NCI-H524 treated with DMSO at 0.1 percent for 48 hours (cell line): ENCODE measurements at regions not wholly inside any gene's neighbourhood (a gene's known extent, or its start where the extent isn't known, plus 50 kb on each side); places are given as distances from the start of the nearest gene placed in this dataset.

Experiments
- DNase-seq: peaks from one replicate; lab custom pipeline; 2025; lab: John Stamatoyannopoulos, UW

DNA sequence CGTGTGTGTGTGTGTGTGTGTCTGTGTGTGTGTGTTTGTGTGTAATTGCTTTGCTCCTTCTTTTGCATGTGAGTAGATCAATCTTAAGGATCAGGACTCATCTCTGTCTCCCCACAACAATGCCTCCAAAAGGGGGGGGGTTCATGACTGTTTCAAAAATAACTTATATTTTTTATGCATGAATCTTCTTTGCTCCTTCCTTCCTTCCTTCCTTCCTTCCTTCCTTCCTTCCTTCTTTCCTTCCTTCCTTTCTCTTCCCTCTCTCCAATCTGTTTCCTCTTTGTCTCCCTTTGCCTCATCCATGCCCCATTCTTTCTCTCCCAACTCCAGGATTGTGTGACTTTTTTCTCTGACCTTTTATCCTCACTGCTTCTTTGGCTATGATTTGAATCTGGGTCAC, 126.4 kb upstream of the OSMR start:
- no peak for DNase-seq

DNA sequence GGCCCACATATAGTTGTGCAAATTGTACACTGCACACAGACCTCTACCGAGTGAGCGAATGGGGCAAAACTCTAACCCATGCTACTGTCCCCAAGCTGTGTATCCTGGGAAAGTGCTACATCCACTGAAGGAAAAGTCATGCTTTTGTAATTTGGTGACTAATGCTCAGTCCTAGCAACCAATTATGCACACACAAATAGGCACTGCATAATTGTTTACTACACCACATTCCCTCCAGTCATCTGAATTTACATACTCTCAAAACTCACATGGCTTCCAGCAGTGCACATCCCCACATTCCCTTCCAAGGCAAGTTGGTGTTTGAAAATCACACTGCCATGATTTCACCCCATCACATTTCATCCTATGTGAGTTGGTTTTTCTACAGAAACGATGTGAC, 125.9 kb upstream of the OSMR start:
- DNase-seq: no peak

DNA sequence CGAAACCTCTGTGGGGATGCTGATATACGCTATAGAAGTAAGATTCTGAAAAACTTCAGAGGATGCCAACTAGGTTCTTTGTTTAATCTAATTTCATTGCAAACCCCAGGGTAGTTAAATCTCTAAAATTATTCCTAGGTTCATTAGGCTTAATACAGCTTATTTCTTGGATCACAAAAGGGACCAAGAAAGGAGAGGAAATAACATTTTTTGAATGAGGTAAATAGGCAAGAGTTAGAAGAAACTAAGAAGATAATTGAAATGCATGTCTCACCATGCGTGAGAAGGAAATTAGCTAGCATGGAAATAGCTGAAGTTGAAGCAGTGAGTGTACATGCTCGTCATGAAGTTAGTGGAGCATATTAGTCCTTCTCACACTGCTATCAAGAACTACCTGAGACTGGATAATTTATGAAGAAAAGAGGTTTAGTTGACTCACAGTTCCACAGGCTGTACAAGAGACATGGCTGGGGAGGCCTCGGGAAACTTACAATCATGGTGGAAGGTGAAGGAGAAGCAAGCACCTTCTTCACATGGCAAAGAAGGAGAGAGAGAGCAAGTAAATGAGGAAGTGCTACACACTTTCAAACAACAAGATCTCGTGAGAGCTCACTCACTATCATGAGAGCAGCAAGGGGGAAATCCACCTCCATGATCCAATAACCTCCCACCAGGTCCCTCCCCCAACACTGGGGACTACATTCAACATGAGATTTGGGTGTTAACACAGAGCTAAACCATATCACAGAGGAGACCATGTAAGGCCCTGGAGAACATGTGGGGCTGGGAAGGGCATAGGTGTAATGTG, 125.1 kb upstream of the OSMR start:
- no peak for DNase-seq

DNA sequence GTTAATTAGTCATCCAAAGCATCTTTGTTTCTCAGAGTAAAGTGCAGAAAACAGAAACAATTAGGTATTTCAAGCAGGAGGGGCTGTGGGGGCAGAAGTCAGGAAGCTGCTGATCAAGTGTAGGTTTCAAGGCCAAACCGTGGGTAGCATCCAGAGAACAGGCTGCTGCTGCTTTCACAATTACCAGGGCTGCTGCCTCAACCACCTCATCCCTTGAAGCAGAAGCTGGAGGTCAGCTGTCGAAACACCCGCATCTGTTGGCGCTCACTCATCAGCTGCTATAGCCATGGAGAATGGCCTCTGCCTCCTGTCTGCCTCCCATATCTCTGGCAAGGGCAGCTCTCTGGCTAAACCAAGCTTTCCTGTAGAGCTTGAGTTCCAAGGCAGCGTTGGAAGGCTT, 122.9 kb upstream of the OSMR start:
- DNase-seq: no peak

DNA sequence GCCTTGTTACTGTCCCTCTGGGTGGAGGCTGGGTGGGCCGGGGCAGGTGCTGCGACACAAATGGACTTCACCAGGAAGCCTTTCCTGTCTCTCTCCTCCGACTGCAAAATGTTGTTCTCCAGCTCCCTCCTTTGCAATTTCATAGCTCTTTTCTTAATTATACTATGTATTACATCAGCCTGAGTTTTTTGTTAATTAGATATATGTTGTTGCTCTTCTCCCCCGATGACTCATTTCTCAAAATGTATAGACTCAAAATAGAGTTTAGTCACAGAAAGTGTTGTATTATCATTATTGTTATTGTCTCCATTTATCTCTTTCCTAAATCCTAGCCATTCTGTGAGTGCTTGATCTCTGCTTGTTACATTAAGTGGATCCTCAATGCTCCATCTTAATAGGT, 122.4 kb upstream of the OSMR start:
- DNase-seq: no peak

DNA sequence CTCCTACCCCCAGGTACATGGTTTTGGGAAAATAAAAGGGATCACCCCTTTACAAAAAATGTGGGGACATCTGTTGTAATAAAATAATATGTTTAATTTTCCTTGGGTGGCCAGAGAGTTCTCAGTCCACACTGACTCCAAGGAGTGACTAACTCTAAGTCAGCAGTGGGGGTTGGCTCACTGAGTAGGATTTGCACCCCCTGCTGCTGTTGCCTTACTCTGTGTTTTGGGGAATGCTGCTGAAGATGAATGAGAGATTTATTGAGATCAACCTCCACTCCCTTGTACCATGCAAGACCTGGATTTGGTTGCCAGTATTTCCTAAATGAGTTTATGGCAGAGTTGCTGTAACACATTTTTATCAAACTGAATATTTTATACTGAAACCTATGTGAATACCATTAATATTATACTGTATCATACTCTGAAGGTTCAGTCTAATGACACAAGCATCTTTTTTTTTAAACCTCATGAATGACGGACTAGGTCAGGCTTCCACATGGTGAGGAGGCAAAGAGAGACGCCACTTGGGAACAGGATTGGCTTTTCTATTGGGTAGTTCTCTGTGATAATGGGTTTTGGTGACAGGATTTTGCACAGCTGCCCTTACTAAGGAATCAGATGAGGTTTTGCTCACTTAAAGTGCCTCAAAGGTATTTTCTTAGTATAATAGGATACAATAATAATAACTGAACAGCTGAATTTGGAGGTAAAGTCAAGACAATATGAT, 121.3 kb upstream of the OSMR start:
- DNase-seq: no peak

DNA sequence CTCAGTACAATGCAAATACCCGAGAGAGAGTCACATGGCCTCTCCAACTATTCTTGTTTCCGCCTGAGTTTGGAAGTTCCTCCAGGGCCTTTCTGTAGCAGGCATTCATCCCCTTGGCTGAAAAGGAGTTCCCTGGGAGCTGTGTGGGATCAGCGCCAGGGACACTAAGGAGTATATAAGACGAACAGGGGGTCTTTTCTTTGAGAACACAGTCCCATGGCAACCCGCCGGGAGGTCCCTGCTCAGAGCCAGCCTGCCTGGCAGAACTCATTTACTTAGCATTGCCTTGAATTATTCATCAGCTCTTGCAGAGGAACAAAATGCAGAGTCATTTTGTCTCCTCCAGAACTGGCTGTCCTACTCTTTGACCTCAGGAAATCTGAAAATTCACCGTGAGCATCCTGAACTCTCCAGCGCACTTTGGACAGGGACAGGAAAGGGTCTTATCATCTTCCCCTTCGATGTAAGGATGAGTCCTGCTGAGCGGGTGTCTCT, 120.4 kb upstream of the OSMR start:
- no peak for DNase-seq

DNA sequence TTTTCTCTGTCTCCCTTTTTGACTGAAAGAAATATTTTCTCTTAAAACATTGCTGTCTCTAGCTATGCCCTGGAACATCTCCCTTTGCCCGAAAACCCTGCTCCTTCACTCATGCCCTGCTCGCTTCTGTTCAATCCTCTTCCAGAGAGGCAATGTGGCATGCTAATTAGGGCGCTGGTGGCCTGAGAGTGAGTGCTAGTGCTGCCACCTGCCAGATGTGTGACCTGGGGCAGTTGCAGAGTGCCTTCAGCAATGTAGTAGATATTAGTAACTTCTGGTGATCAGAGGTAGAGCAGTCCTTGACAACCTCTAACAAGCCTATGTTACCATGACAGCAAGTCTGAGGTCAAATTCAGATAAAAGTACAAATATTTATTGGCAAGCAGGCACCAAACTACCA, 119.5 kb upstream of the OSMR start:
- DNase-seq: no peak

DNA sequence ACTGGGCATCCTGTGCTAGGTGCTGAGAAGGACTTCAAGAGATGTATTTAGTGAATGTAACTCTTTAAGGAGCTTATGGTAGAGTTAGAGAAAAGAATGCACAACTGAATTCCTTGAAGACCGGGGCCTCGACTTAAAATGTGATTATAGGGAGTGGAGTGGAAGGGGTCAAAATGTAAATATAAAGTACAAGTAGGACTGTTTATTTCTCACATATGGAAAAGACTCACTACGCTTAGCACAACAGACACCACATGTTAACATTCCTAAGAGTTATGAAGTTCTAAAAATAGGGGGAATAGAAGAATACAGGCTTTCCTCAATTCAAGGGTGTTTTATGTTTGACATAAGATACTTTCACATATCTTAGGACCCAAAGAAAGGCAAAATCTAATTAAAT, 117.8 kb upstream of the OSMR start:
- DNase-seq: no peak

DNA sequence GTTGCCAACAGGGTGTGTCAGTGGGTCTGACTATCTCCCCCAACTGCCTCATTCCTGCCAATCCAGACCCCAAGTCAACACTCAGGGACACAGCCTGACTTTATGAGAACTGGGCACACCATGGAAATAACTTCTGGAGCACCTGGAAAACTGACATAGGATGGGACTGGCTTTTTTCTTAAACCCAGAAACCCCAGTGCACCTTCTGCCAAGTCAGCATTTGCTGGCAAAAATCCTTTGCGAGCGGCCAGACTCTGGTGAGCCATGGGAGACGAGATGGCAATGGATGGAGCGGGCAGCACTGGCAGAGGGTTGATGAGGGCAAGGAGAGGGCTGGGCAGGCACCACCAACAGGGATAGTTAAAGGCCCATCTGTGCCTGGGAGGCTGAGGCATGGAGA, 114.4 kb upstream of the OSMR start:
- no peak for DNase-seq

DNA sequence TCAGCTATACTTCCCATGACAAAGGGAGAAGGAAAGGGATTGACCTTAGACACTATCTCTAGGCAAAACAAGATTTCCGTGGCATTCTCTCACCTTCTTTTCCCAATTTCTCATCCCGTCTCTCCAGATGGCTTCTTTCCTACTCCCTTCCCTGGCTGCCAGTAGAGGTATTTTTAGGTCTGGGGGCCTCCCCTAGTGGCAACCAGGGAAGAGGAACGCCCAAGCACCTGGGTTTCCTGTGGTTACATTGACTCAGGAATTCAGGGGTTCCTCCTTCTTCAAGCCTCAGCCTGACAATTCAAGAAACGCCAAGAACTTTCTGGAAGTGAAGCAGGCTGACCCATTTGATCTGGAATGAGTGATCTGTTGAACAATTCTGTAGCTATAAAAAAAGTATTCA, 111.5 kb upstream of the OSMR start:
- DNase-seq: no peak

DNA sequence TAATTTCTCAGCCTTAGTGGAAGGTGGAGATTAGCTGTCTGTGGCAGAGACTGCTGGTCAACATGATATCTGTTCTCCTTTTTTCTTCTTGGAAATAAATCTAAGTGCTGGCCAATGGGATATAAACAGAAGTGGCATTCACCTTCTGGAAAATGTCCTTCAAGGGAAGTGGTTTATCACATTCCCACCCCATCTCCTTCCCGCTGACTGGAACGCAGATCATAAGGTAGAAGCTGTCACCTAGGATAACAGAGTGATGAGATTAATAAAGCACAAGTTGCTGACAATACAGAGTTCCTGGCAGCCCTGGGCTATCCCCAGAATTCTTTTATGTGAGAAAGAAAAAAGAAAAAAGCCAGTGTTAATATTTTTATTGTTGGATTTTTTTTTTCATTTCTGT, 109.7 kb upstream of the OSMR start:
- no peak for DNase-seq

DNA sequence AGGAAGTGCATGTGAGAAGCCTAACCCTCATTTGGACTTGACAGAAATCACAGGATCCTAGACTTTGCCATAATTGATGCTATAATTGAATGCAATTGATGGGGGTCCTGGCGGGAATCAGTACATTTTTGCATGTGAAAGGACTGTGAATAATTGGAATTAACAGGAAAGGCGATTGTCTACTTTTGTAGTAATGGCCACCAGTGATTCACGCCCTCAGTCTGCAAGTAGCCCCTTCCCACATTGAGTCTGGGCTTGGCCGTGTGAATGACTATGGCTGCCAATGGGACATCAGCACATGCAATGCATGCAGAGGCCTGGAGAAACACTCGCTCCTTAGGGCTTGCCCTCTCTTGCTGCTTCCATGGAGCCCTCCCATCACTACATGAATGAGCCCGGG, 107.8 kb upstream of the OSMR start:
- DNase-seq: no peak

DNA sequence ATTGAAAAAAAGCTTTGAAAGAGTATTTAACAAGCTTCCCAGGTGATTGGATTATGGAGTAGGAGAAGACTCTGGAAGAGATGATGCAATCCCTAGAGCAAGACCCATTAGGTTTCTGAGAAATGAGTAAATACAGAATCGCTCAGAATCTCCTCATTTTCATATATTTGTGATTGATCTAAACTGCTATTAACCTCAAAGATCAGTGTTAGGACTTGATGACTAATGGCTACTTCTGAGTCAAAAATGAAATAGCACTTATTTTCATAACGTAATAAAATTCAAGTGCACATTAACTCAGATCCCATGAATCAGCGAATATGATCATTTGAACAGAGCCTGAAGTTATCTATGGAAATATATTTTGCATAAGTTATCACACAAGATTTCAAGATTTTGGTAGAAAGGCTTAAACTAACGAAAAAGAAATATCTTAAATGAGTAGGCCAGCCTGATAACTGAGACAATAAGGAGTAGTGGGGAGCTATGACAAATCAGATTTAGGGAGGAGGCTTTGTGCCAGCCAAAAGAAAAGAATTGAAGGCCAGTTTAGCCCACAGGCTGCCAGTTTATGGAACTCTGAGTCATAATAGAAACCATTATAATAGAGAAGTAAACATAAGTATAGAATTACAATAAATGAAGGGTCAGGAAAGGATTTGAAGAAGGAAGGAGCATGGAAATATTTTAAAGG, 106.7 kb upstream of the OSMR start:
- no peak for DNase-seq

DNA sequence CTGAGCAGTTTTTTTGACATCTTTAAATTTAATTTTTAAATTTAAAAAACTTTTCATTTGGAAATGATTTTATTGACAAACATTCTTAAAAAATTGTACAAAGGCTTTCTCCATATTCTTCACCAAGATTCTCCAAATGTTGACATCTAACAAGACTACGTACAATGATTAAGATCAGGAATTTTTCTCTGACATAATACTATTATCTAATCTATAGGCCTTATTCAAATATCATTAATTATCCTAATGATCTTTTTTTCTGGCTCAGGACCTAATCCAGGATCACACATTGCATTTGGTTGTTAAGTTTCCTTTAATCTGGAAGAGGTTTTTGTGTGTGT, 106.1 kb upstream of the OSMR start:
- no peak for DNase-seq

DNA sequence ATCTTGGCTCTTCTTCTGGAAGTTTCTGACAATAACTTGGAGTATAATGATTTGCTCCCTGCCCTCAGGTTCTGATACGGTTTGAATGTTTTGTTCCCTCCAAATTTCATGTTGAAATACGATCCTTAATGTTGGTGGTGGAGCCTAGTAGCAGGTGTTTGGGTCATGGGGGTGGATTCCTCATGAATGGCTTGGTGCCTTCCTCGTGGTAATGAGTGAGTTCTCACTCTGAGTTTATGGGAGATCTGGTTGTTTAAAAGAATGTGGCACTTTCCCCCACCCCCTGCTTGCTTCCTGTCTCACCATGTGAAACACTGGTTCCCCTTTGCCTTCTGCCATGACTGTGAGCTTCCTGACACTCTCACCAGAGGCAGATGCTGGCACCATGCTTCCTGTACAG, 103.0 kb upstream of the OSMR start:
- DNase-seq: no peak

DNA sequence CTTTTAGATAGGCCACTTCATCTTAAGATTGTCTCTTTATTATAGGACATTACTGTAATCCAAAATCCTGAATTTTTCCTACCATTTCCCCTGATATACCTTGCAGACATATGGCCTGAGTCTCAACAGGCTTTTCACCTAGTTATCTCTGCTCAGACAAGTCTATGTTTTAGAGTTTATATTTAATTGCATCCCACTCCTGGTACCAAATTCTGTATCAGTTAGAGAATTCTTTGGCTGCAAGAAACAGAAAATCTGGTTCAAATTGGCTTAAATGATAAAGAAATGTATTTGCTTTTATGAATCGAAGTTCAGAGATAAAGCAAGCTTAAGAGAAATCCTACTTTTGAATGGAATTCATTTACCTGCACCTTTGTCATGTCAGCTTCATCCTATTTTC, 102.2 kb upstream of the OSMR start:
- no peak for DNase-seq

DNA sequence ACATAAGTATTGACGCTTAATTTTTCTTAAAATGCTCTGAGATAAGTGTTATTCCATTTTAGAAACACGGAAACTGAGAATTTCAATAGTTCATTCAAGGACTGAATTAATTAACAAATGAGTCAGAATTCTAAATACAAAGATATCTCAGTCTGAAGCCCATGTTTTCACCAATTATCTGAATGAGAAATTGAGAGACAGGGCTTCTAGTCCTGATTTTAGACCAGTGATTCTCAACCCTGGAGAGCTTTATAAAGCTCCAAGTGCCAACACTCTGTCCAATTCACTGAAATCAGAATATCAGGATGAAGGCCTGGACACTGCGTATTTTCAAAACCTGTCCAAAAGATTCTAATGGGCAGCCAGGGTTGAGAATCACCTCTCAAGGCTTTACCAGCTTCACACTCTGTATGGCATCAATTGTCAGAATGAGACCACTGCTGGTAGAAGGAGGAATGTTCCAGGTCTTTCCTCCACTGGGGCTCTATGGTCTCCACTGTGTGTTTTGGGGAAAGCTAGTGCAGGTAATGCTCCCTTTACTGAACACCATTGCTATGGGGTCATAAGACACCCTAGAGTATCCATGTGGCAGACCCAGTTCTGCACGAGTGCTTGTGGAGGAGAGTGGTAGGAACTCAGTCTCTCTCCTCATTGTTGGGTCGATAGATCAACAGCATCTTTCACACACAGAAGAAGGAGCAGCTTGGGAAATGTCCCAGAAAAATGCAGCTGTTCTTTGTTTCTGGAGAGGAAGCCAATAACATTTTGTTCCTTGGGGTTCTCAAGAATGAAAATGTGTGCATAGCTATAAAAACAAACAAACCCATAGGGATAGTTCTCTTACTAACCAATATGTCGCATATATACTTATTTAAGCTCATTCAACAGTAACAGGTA, 99.7 kb upstream of the OSMR start:
- DNase-seq: no peak

DNA sequence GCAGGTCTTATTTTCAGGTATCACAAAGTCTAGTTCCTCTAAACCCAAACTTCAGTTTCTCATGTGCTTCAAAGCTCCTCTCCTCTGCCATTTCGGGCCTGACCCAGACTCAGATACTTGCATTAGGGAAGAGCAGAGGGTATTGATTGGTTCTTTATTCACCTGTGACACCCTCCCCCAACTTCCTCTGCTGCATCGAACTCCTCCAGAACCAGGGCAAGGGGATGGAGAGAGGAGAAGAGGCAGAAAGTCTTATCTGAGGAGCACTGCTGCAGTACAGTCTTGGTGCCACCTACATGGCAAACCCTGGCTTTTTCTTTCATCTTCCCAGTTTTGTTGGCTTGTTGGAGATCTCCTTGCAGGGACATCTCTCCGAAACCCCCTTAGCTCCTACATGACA, 96.0 kb upstream of the OSMR start:
- no peak for DNase-seq

DNA sequence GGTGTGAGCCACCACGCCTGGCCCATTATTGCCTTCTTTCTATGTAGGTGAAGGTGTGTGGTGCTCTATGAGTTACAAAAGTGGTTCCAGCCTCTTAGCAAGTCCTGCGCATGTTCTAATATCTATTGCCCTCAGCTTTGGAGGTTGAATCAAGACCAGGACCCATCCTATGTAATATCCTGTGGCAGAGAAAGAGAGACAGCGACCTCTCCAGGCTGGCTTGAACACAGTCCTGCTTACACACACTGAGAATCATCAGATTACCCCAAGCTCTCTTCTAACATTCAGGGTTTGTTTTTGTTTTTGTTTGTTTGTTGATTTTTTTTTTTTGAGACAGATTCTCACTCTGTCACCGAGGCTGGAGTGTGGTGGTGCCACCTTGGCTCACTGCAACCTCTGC, 94.7 kb upstream of the OSMR start:
- DNase-seq: no peak

DNA sequence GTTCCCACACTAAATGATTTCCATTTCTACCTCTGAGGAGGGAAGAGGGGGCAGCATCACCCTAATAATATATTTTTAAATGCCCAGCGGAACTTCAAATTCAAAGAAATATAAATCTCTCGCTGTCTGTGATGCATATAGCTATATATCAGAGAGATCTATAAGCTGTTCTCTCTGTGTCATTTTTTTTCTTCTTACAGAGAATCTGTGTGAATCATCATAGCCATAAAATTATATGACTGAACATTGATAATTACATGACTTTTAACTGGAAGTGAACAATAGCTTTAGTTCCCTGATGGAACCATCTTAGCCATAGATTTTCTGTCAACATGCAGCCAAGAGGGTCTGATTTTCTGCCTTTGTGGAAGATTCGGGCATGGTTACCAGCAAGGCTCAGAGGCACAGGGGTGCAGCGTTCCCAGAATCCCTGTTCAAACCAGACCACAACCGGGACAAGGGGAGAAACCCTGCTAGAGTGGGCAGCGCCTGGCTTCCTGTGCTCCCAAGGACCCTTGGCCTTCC, 93.7 kb upstream of the OSMR start:
- no peak for DNase-seq

DNA sequence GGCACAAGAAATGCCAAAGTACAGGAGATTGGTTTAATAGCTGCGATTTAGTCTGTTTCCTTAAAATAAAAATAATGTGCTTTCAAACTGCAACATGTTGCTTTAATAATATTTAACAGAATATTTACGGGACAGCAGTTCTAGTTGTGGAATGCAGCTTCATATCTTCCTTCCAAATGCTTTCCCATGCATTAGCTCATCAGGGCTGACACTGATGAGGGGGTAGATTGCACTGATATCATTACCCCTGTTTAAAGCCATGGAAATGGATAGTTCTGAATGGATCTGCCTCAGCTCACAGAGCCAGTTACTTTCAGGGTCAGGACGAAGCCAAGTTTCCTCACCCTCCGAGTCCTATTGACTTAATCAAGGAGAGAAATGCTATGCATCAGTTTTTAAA, 93.2 kb upstream of the OSMR start:
- DNase-seq: no peak
